Right ventricle myocardium superior (tissue), 1 donor: ENCODE measurements at regions not wholly inside any gene's neighbourhood (a gene's known extent, or its start where the extent isn't known, plus 50 kb on each side); places are given as distances from the start of the nearest gene placed in this dataset.

Experiments
- ATAC-seq: fragments of 200-7000 bp; cut with Tn5 transposase; one replicate; pipeline ENCODE4 v1.9.1; 2020; ENCODE audit warnings: mild to moderate bottlenecking; ENCODE audit not compliant: poor library complexity
- DNase-seq: peaks from one replicate; pipeline ENCODE4 v3.0.0-alpha.2; 2020
- intact Hi-C: fragments of 100-400 bp; cut with DNase I; formaldehyde crosslinking; loops from one replicate; pipeline ENCODE4 v1.11.2; 2022
- donor health status: DM: no; HTN: yes; CAD: no; lungs with severe emphysema.

GRCh38 chr11:107222916-107223460 lies 204.7 kb upstream of the GUCY1A2 start:
- no peak for DNase-seq
- intact Hi-C loops = no loop called here
- ATAC-seq = no peak

- no peak for ATAC-seq
- intact Hi-C loops = no loop called here
- no peak for DNase-seq
Measured at GRCh38 chr11:107222431-107222830, 204.2 kb upstream of the GUCY1A2 start.

GRCh38 chr11:107221748-107222285 lies 203.5 kb upstream of the GUCY1A2 start:
- intact Hi-C loops = no loop called here
- DNase-seq (no peak), ATAC-seq (no peak)

- no peak for DNase-seq
- no peak for ATAC-seq
- intact Hi-C loops = no loop called here
Measured at GRCh38 chr11:107218123-107219013, 200.1 kb upstream of the GUCY1A2 start.

GRCh38 chr11:107217444-107217843 lies 199.2 kb upstream of the GUCY1A2 start:
- ATAC-seq (no peak), DNase-seq (no peak)
- intact Hi-C loops = no loop called here

GRCh38 chr11:107215010-107215409 lies 196.7 kb upstream of the GUCY1A2 start:
- intact Hi-C loops = no loop called here
- ATAC-seq (no peak), DNase-seq (no peak)

GRCh38 chr11:107203656-107204055 lies 185.4 kb upstream of the GUCY1A2 start:
- ATAC-seq (no peak), DNase-seq (no peak)
- intact Hi-C loops = no loop called here

- DNase-seq (no peak), ATAC-seq (no peak)
- intact Hi-C loops = no loop called here
Measured at GRCh38 chr11:107202241-107202640, 184.0 kb upstream of the GUCY1A2 start.

GRCh38 chr11:107198490-107199007 lies 180.3 kb upstream of the GUCY1A2 start:
- no peak for ATAC-seq
- intact Hi-C loops = no loop called here
- no peak for DNase-seq

- ATAC-seq (no peak), DNase-seq (no peak)
- intact Hi-C loops = no loop called here
Measured at GRCh38 chr11:107197932-107198331, 179.7 kb upstream of the GUCY1A2 start.

GRCh38 chr11:107196732-107197131 lies 178.5 kb upstream of the GUCY1A2 start:
- DNase-seq (no peak), ATAC-seq (no peak)
- intact Hi-C loops = no loop called here

GRCh38 chr11:107184986-107185385 lies 166.7 kb upstream of the GUCY1A2 start:
- no peak for ATAC-seq
- no peak for DNase-seq
- intact Hi-C loops = no loop called here

GRCh38 chr11:107183953-107184352 lies 165.7 kb upstream of the GUCY1A2 start:
- intact Hi-C loops = no loop called here
- ATAC-seq = no peak
- DNase-seq = no peak

GRCh38 chr11:107182978-107183377 lies 164.7 kb upstream of the GUCY1A2 start:
- ATAC-seq = no peak
- intact Hi-C loops = no loop called here
- DNase-seq = no peak

- no peak for ATAC-seq
- no peak for DNase-seq
- intact Hi-C loops = no loop called here
Measured at GRCh38 chr11:107180236-107180635, 162.0 kb upstream of the GUCY1A2 start.

- ATAC-seq (no peak), DNase-seq (no peak)
- intact Hi-C loops = no loop called here
Measured at GRCh38 chr11:107179829-107180228, 161.6 kb upstream of the GUCY1A2 start.

GRCh38 chr11:107177106-107177477 lies 158.8 kb upstream of the GUCY1A2 start:
- DNase-seq (no peak), ATAC-seq (no peak)
- intact Hi-C loops = no loop called here

GRCh38 chr11:107176148-107177105 lies 158.2 kb upstream of the GUCY1A2 start:
- DNase-seq = no peak
- ATAC-seq = no peak
- intact Hi-C loops = no loop called here

GRCh38 chr11:107174856-107175255 lies 156.6 kb upstream of the GUCY1A2 start:
- ATAC-seq (no peak), DNase-seq (no peak)
- intact Hi-C loops = no loop called here
